ENCODE measurements at regions not wholly inside any gene's neighbourhood (a gene's known extent, or its start where the extent isn't known, plus 50 kb on each side); places are given as distances from the start of the nearest gene placed in this dataset.

DNA sequence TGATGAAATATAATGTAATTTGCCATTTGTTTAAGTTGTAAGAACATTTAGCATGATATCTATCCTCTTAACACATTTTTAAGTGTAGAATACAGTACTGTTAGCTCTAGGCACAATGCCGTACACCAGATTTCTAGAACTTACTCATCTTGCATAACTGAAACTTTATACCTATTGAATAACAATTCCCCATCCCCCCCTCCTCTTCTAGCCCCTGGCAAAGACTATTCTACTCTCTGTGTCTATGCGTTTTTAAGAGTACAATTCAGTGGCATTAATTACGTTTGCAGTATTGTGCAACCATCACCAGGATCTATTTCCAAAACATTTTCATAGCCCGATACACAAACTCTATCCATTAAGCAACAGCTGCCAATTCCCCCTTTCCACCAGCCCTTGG is 261.7 kb downstream of the PLOD2 start:
- no peak overlapping the region for H3K4me3 ChIP-seq (ENCODE audit: low read depth in 1 of 3, low read length in 3 of 3)
- WGBS = 64% methylated on average over 4 of the region's 4 CpGs

DNA sequence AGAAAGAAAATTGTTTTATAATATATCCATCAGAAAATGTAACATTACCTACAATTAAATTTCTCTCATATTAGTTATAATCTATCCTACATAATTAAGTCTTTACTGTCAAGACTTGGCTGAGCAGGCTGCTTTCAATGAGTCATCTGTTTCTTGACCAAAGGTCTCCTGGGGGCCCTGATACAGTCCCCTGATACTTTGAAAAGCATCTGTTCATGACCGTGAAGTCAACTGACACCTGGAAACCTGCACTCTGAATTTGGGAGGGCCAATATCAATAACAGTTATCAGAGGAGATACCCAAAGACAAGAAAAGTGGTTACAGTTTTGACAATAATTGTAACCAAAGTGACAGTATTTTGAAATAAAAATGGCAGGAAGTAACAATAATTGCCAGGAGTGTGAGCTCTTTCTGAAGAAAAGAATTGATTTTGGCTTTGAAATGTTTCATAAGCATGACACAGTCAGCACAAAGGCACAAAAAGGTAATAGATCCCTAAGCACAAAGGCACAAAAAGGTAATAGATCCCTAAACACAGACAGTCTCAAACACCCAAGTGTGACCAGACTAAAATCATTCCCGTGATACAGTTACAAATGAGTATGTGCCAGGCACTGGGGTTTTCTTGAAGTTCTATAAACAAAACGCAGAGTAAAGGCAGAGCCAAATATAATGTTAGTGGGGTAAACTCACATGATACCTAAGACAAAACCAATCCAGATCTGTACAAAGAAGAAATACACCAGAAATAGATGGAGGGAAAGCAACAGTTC is 260.7 kb downstream of the PLOD2 start:
- no peaks in the 10 kb centered on the region for H3K27me3 ChIP-seq (ENCODE audit: control insufficient read depth in 4 of 4, insufficient read depth in 4 of 4, low read length in 3 of 4)
- H3K9me3 ChIP-seq (ENCODE audit: control insufficient read depth in 4 of 4, low read length in 3 of 4) = no peaks in the 10 kb centered on the region
- H3K4me1 ChIP-seq (ENCODE audit: control insufficient read depth in 4 of 4, insufficient read depth in 4 of 4, low read length in 3 of 4) = no peaks in the 10 kb centered on the region
- TF ChIP-seq FOXA2 (IDR thresholded peaks at IDR 0.05) (no peak), RAD21 (IDR thresholded peaks at IDR 0.05) (no peak), HNF4A (conservative IDR thresholded peaks at IDR 0.05) (no peak), EGR1 (IDR thresholded peaks at IDR 0.05; ENCODE audit: low read depth in 2 of 2) (no peak), TAF1 (conservative IDR thresholded peaks at IDR 0.05) (no peak), JUND (IDR thresholded peaks at IDR 0.05) (no peak)
- TF ChIP-seq, protein P1, sequence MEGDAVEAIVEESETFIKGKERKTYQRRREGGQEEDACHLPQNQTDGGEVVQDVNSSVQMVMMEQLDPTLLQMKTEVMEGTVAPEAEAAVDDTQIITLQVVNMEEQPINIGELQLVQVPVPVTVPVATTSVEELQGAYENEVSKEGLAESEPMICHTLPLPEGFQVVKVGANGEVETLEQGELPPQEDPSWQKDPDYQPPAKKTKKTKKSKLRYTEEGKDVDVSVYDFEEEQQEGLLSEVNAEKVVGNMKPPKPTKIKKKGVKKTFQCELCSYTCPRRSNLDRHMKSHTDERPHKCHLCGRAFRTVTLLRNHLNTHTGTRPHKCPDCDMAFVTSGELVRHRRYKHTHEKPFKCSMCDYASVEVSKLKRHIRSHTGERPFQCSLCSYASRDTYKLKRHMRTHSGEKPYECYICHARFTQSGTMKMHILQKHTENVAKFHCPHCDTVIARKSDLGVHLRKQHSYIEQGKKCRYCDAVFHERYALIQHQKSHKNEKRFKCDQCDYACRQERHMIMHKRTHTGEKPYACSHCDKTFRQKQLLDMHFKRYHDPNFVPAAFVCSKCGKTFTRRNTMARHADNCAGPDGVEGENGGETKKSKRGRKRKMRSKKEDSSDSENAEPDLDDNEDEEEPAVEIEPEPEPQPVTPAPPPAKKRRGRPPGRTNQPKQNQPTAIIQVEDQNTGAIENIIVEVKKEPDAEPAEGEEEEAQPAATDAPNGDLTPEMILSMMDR (IDR thresholded peaks at IDR 0.05; ENCODE audit: low read depth, low read length, missing input control) = no peak
- TF ChIP-seq, protein P2, sequence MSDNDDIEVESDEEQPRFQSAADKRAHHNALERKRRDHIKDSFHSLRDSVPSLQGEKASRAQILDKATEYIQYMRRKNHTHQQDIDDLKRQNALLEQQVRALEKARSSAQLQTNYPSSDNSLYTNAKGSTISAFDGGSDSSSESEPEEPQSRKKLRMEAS (IDR thresholded peaks at IDR 0.05) = no peak
- no peak overlapping the region for H3K4me3 ChIP-seq (ENCODE audit: low read depth in 1 of 3, low read length in 3 of 3)
- WGBS = 80% methylated on average over 3 of the region's 3 CpGs
- no peaks in the 10 kb centered on the region for H3K36me3 ChIP-seq (ENCODE audit: control insufficient read depth in 4 of 4, insufficient read depth in 3 of 4, low read depth in 1 of 4, low read length in 3 of 4)
- no peak for DNase-seq (ENCODE audit: low spot score)
- no peak overlapping the region for H3K9ac ChIP-seq (ENCODE audit: low read depth in 1 of 2, low read length in 2 of 2)
- no peak overlapping the region for H3K27ac ChIP-seq (ENCODE audit: low read depth in 1 of 2, low read length in 2 of 2)

More for the DNA sequence above, 261.7 kb downstream of the PLOD2 start:
- no peaks in the 10 kb centered on the region for H3K9me3 ChIP-seq (ENCODE audit: control insufficient read depth in 4 of 4, low read length in 3 of 4)
- no peaks in the 10 kb centered on the region for H3K36me3 ChIP-seq (ENCODE audit: control insufficient read depth in 4 of 4, insufficient read depth in 3 of 4, low read depth in 1 of 4, low read length in 3 of 4)
- H3K27me3 ChIP-seq (ENCODE audit: control insufficient read depth in 4 of 4, insufficient read depth in 4 of 4, low read length in 3 of 4) = no peaks in the 10 kb centered on the region
- no peak overlapping the region for H3K27ac ChIP-seq (ENCODE audit: low read depth in 1 of 2, low read length in 2 of 2)
- DNase-seq (ENCODE audit: low spot score) = no peak
- no peak overlapping the region for H3K9ac ChIP-seq (ENCODE audit: low read depth in 1 of 2, low read length in 2 of 2)
- no peaks in the 10 kb centered on the region for H3K4me1 ChIP-seq (ENCODE audit: control insufficient read depth in 4 of 4, insufficient read depth in 4 of 4, low read length in 3 of 4)
- TF ChIP-seq, protein P3, sequence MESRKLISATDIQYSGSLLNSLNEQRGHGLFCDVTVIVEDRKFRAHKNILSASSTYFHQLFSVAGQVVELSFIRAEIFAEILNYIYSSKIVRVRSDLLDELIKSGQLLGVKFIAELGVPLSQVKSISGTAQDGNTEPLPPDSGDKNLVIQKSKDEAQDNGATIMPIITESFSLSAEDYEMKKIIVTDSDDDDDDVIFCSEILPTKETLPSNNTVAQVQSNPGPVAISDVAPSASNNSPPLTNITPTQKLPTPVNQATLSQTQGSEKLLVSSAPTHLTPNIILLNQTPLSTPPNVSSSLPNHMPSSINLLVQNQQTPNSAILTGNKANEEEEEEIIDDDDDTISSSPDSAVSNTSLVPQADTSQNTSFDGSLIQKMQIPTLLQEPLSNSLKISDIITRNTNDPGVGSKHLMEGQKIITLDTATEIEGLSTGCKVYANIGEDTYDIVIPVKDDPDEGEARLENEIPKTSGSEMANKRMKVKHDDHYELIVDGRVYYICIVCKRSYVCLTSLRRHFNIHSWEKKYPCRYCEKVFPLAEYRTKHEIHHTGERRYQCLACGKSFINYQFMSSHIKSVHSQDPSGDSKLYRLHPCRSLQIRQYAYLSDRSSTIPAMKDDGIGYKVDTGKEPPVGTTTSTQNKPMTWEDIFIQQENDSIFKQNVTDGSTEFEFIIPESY (IDR thresholded peaks at IDR 0.05) = no peak
- TF ChIP-seq FOXA2 (IDR thresholded peaks at IDR 0.05) = no peak
- TF ChIP-seq JUND (IDR thresholded peaks at IDR 0.05) = no peak
- TF ChIP-seq, protein P4, sequence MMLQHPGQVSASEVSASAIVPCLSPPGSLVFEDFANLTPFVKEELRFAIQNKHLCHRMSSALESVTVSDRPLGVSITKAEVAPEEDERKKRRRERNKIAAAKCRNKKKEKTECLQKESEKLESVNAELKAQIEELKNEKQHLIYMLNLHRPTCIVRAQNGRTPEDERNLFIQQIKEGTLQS (IDR thresholded peaks at IDR 0.05) = no peak
- TF ChIP-seq, protein P2 (IDR thresholded peaks at IDR 0.05) = no peak

DNA sequence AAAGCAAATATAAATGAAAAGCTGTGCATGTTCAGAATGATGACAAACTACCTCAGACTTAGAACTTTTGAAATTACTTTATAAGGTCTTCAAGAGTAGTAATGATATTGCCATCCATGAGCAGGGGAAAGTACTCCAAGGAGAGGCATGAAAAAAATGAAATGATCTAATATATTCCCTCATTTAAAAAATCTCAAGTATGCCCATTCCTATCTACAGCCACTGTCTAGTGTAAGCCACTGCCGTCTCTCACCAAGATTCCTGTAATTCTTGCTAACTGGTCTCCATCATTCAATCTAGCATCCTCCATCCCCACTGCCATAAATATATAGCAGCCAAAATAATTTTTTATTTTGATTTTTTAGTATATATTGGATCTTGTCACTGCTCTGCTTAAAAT is 258.8 kb downstream of the PLOD2 start:
- H3K4me1 ChIP-seq (ENCODE audit: control insufficient read depth in 4 of 4, insufficient read depth in 4 of 4, low read length in 3 of 4) = no peaks in the 10 kb centered on the region
- no peak overlapping the region for H3K4me3 ChIP-seq (ENCODE audit: low read depth in 1 of 3, low read length in 3 of 3)
- no peak for DNase-seq (ENCODE audit: low spot score)
- no peaks in the 10 kb centered on the region for H3K27me3 ChIP-seq (ENCODE audit: control insufficient read depth in 4 of 4, insufficient read depth in 4 of 4, low read length in 3 of 4)
- no peak overlapping the region for H3K9ac ChIP-seq (ENCODE audit: low read depth in 1 of 2, low read length in 2 of 2)
- no peak overlapping the region for H3K27ac ChIP-seq (ENCODE audit: low read depth in 1 of 2, low read length in 2 of 2)
- no peaks in the 10 kb centered on the region for H3K36me3 ChIP-seq (ENCODE audit: control insufficient read depth in 4 of 4, insufficient read depth in 3 of 4, low read depth in 1 of 4, low read length in 3 of 4)
- 39% methylated on average over 1 of the region's 1 CpG for WGBS
- no peaks in the 10 kb centered on the region for H3K9me3 ChIP-seq (ENCODE audit: control insufficient read depth in 4 of 4, low read length in 3 of 4)
- TF ChIP-seq JUND (IDR thresholded peaks at IDR 0.05) (no peak), TAF1 (conservative IDR thresholded peaks at IDR 0.05) (no peak), HNF4G (IDR thresholded peaks at IDR 0.05) (no peak), EGR1 (IDR thresholded peaks at IDR 0.05; ENCODE audit: low read depth in 2 of 2) (no peak), GABPA (IDR thresholded peaks at IDR 0.05 in 1 of 2, conservative IDR thresholded peaks at IDR 0.05 in 1 of 2) (no peak), NR2F2 (IDR thresholded peaks at IDR 0.05) (no peak)
- TF ChIP-seq, protein P1 (IDR thresholded peaks at IDR 0.05; ENCODE audit: low read depth, low read length, missing input control) = no peak
- TF ChIP-seq, protein P4 (IDR thresholded peaks at IDR 0.05) = no peak
- TF ChIP-seq, protein P2 (IDR thresholded peaks at IDR 0.05) = no peak
